ENCODE measurements at regions not wholly inside any gene's neighbourhood (a gene's known extent, or its start where the extent isn't known, plus 50 kb on each side); places are given as distances from the start of the nearest gene placed in this dataset.

- Mint-ChIP-seq H3K4me1 (ENCODE audit: unreplicated experiment) (peaks cover 5% of the 10 kb centered on the region), H3K36me3 (ENCODE audit: low read depth, unreplicated experiment) (no peaks in the 10 kb centered on the region), H3K9me3 (ENCODE audit: unreplicated experiment) (no peaks in the 10 kb centered on the region), H3K27ac (ENCODE audit: unreplicated experiment) (no peak overlapping the region), H3K4me3 (ENCODE audit: unreplicated experiment) (no peak overlapping the region), H3K27me3 (ENCODE audit: unreplicated experiment) (no peaks in the 10 kb centered on the region)
- TF ChIP-seq CTCF (IDR thresholded peaks at IDR 0.05; ENCODE audit: unreplicated experiment): no peak
- DNase-seq (ENCODE audit: low spot score): no peak
These were observed 342.3 kb upstream of the ADAMTS9 start for GRCh38 chr3:65030014-65030627.

- no peak for DNase-seq (ENCODE audit: low spot score)
- no peak for TF ChIP-seq CTCF (IDR thresholded peaks at IDR 0.05; ENCODE audit: unreplicated experiment)
- Mint-ChIP-seq H3K36me3 (ENCODE audit: low read depth, unreplicated experiment) (no peaks in the 10 kb centered on the region), H3K27me3 (ENCODE audit: unreplicated experiment) (no peaks in the 10 kb centered on the region), H3K27ac (ENCODE audit: unreplicated experiment) (no peak overlapping the region), H3K9me3 (ENCODE audit: unreplicated experiment) (no peaks in the 10 kb centered on the region), H3K4me3 (ENCODE audit: unreplicated experiment) (no peak overlapping the region), H3K4me1 (ENCODE audit: unreplicated experiment) (peaks cover 5% of the 10 kb centered on the region)
These were observed 341.3 kb upstream of the ADAMTS9 start for GRCh38 chr3:65029130-65029529.

GRCh38 chr3:65028024-65028423, 340.2 kb upstream of the ADAMTS9 start:
- DNase-seq (ENCODE audit: low spot score): no peak
- no peak overlapping the region for H3K27ac Mint-ChIP-seq (ENCODE audit: unreplicated experiment)
- no peaks in the 10 kb centered on the region for H3K36me3 Mint-ChIP-seq (ENCODE audit: low read depth, unreplicated experiment)

GRCh38 chr3:65027335-65027734, 339.5 kb upstream of the ADAMTS9 start:
- Mint-ChIP-seq H3K36me3 (ENCODE audit: low read depth, unreplicated experiment) (no peaks in the 10 kb centered on the region), H3K4me1 (ENCODE audit: unreplicated experiment) (no peaks in the 10 kb centered on the region), H3K4me3 (ENCODE audit: unreplicated experiment) (no peak overlapping the region), H3K27ac (ENCODE audit: unreplicated experiment) (no peak overlapping the region), H3K9me3 (ENCODE audit: unreplicated experiment) (no peaks in the 10 kb centered on the region), H3K27me3 (ENCODE audit: unreplicated experiment) (no peaks in the 10 kb centered on the region)
- no peak for TF ChIP-seq CTCF (IDR thresholded peaks at IDR 0.05; ENCODE audit: unreplicated experiment)
- DNase-seq (ENCODE audit: low spot score): no peak

More at GRCh38 chr3:65028024-65028423, 340.2 kb upstream of the ADAMTS9 start:
- no peaks in the 10 kb centered on the region for H3K9me3 Mint-ChIP-seq (ENCODE audit: unreplicated experiment)
- H3K27me3 Mint-ChIP-seq (ENCODE audit: unreplicated experiment): no peaks in the 10 kb centered on the region
- no peaks in the 10 kb centered on the region for H3K4me1 Mint-ChIP-seq (ENCODE audit: unreplicated experiment)
- H3K4me3 Mint-ChIP-seq (ENCODE audit: unreplicated experiment): no peak overlapping the region
- TF ChIP-seq CTCF (IDR thresholded peaks at IDR 0.05; ENCODE audit: unreplicated experiment): no peak

- no peak overlapping the region for H3K4me3 Mint-ChIP-seq (ENCODE audit: unreplicated experiment)
- H3K9me3 Mint-ChIP-seq (ENCODE audit: unreplicated experiment): no peaks in the 10 kb centered on the region
- H3K4me1 Mint-ChIP-seq (ENCODE audit: unreplicated experiment): no peaks in the 10 kb centered on the region
- H3K36me3 Mint-ChIP-seq (ENCODE audit: low read depth, unreplicated experiment): no peaks in the 10 kb centered on the region
- H3K27me3 Mint-ChIP-seq (ENCODE audit: unreplicated experiment): no peaks in the 10 kb centered on the region
- TF ChIP-seq CTCF (IDR thresholded peaks at IDR 0.05; ENCODE audit: unreplicated experiment): no peak
- no peak for DNase-seq (ENCODE audit: low spot score)
- H3K27ac Mint-ChIP-seq (ENCODE audit: unreplicated experiment): no peak overlapping the region
These were observed 338.4 kb upstream of the ADAMTS9 start for GRCh38 chr3:65026151-65026550.

All from endothelial cell (in vitro differentiated cells).